GM12864 (cell line): ENCODE measurements at regions not wholly inside any gene's neighbourhood (a gene's known extent, or its start where the extent isn't known, plus 50 kb on each side); places are given as distances from the start of the nearest gene placed in this dataset.

Experiments
- DNase-seq: peaks from one replicate; pipeline ENCODE4 v3.0.0-alpha.2; 2011; ENCODE audit warnings: low read depth
- H3K4me3 ChIP-seq: 2 replicates; pipeline ENCODE4 v1.5.1; 2011; ENCODE audit warnings: mild to moderate bottlenecking, low read depth, low read length, control low read depth
- CTCF ChIP-seq: IDR thresholded peaks from 2 replicates; pipeline ENCODE4 v1.5.1; 2011; ENCODE audit warnings: low read depth, mild to moderate bottlenecking, moderate library complexity, low read length, control low read depth, inconsistent platforms; ENCODE audit errors: missing control alignments

DNA sequence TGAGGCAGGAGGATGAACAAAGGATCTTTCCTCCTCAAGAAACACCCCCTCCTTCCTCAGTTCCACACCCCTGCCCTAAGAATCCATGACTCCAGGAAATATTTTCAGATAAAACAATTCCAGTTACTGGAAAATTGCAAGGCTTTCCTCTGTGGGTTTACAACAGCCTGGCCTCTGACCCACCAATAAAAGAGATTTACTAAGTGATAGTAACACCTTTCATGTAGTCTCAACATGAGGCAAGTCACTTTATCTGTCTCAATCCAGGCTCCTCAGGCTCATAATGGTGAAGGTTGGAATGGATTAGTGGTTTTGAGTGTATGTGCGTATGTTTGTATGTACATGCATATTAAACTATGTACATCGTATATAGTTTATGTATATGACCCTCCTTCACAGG is 71.4 kb upstream of the PPP2R5A start:
- H3K4me3 ChIP-seq: no peak overlapping the region
- TF ChIP-seq CTCF: no peak
- DNase-seq: no peak

GRCh38 chr1:212214325-212214724 is 70.9 kb upstream of the PPP2R5A start:
- no peak for TF ChIP-seq CTCF
- H3K4me3 ChIP-seq: no peak overlapping the region
- no peak for DNase-seq

DNA sequence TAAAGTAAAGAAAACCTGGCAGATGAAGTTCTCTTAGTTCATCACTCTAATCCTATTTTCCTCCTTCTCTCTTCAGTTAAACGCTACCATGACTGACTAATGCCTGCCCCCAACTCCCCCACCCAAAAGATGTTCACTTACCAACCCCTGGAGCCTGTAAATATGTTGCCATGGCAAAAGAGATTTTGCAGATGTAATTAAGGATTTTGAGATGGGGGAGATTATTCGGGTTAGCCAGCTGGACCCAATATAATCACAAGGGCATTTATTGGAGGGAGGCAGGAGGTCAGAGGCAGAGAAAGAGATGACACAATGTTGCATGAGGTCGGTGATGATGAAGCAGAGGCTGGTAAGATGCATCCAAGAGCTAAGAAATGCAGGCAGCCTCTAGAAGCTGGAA is 69.3 kb upstream of the PPP2R5A start:
- no peak for TF ChIP-seq CTCF
- no peak overlapping the region for H3K4me3 ChIP-seq
- no peak for DNase-seq

- no peak overlapping the region for H3K4me3 ChIP-seq
- no peak for DNase-seq
- TF ChIP-seq CTCF: no peak
These were observed 67.6 kb upstream of the PPP2R5A start for GRCh38 chr1:212217633-212218032.

- no peak for DNase-seq
- no peak for TF ChIP-seq CTCF
- no peak overlapping the region for H3K4me3 ChIP-seq
These were observed 67.1 kb upstream of the PPP2R5A start for GRCh38 chr1:212218065-212218464.

DNA sequence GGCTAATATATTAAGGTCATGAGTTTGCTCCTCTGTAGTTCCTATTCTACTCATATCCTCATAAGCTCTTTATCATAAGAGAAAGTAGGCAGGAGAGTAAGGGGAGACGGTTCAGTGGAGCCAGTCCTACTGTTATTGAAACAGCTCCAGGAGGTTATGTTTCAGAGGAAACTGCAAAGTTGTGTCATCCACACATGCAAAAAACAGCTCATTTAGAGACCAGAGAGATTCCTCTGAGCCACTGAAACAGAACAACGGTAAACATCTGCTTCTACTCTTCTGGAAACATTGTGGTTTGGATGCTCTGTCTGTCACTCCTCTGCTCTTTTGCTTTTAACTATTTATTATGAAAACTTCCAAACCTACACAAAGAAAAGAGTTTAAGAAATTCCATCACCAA is 66.3 kb upstream of the PPP2R5A start:
- H3K4me3 ChIP-seq: no peak overlapping the region
- TF ChIP-seq CTCF: no peak
- DNase-seq: peak; percentile 58

DNA sequence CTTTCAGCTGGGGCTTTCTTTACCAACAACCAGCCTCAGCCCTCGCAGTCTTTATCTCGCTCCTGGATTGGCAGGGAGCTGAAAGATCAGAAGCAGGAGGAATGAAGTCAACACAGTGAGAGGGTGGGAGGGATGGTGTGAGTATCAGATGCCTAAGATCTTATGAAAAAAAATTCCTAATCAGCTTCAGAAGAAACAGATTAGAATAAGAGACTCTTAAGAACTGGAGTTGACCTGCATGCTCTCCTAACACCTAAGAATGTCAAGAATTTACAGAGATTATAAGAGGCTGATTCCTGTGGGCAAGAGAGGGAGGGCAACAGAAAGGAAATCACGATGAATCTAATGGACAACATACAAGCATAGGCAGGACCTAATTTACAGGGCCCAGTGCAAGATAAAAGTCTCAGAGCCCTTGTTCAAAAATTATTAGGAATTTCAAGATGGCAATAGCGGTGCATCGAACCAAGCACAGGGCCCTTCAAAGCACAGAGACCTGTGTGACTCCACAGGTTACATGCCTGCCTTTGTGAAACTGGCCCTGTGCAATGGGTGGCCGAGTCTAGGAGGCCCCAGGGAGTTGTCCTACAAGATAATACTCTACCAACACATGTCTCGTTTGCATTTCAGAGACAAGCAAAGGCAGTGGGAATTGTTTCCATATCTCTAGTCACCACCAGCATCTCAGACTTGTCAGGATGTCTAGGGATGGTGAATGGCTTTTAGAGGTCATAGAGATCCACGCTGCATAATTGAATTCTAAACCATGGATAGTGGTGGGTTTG is 65.3 kb upstream of the PPP2R5A start:
- TF ChIP-seq CTCF: no peak
- no peak overlapping the region for H3K4me3 ChIP-seq
- DNase-seq: no peak
